WTC11 (cell line): ENCODE measurements at regions not wholly inside any gene's neighbourhood (a gene's known extent, or its start where the extent isn't known, plus 50 kb on each side); places are given as distances from the start of the nearest gene placed in this dataset.

Source experiments
- CTCF ChIP-seq: fragments of 200-600 bp; IDR thresholded peaks from 2 replicates; pipeline ENCODE4 v1.8.0; 2022; ENCODE audit warnings: antibody characterized with exemption
- ELF4 ChIP-seq: sonication (generic); formaldehyde crosslinking; IDR thresholded peaks from 2 replicates; pipeline ENCODE4 v1.8.1; 2022; ENCODE audit warnings: low read depth, mild to moderate bottlenecking, moderate library complexity, missing genetic modification reagents
- ETV6 ChIP-seq: sonication (generic); formaldehyde crosslinking; IDR thresholded peaks from 2 replicates; pipeline ENCODE4 v1.8.1; 2022; ENCODE audit warnings: mild to moderate bottlenecking, missing genetic modification reagents
- NFYB ChIP-seq: sonication (generic); formaldehyde crosslinking; conservative IDR thresholded peaks from 2 replicates; pipeline ENCODE4 v1.8.0; 2022; ENCODE audit warnings: low read depth, missing genetic modification reagents
- RELA ChIP-seq: sonication (generic); formaldehyde crosslinking; IDR thresholded peaks from 2 replicates; pipeline ENCODE4 v1.8.1; 2022; ENCODE audit warnings: missing genetic modification reagents, mild to moderate bottlenecking, borderline replicate concordance
- STAT6 ChIP-seq: sonication (generic); formaldehyde crosslinking; conservative IDR thresholded peaks from 2 replicates; pipeline ENCODE4 v1.8.1; 2023; ENCODE audit warnings: mild to moderate bottlenecking, low read depth, missing genetic modification reagents, moderate library complexity
- USF2 ChIP-seq: sonication (generic); formaldehyde crosslinking; IDR thresholded peaks from 2 replicates; pipeline ENCODE4 v1.8.1; 2023; ENCODE audit warnings: mild to moderate bottlenecking, missing genetic modification reagents, moderate library complexity
- ZBTB21 ChIP-seq: sonication (generic); formaldehyde crosslinking; IDR thresholded peaks from 2 replicates; pipeline ENCODE4 v1.8.1; 2023; ENCODE audit warnings: mild to moderate bottlenecking, missing genetic modification reagents, borderline replicate concordance

- TF ChIP-seq ETV6 (CRISPR knock-in tag): no peak
- TF ChIP-seq NFYB (CRISPR knock-in tag): no peak
- no peak for TF ChIP-seq CTCF
- TF ChIP-seq STAT6 (CRISPR knock-in tag): no peak
- TF ChIP-seq ELF4 (CRISPR knock-in tag): no peak
- TF ChIP-seq USF2 (CRISPR knock-in tag): no peak
- TF ChIP-seq ZBTB21 (CRISPR knock-in tag): no peak
- no peak for TF ChIP-seq RELA (CRISPR knock-in tag)
These were observed 87.6 kb upstream of the NEBL start for GRCh38 chr10:20984662-20985061.
